OCI-LY7 (cell line): ENCODE measurements at regions not wholly inside any gene's neighbourhood (a gene's known extent, or its start where the extent isn't known, plus 50 kb on each side); places are given as distances from the start of the nearest gene placed in this dataset.

Experiments
- BruUV-seq: library from RNA; stranded (reverse); fragments of 400-500 nt; replicated peaks from 2 replicates; lab custom pipeline; 2021; lab: Mats Ljungman, UMichigan
- CTCF ChIA-PET: fragments of 300-600 bp; sonication (Branson Sonifier 250); formaldehyde crosslinking; loops from one replicate; lab custom pipeline; 2022; ENCODE audit warnings: antibody characterized with exemption; ENCODE audit not compliant: unreplicated experiment; lab: Charles Lee
- POLR2A ChIA-PET: fragments of 300-600 bp; sonication (Branson Sonifier 250); formaldehyde crosslinking; loops from one replicate; lab custom pipeline; 2022; ENCODE audit warnings: antibody characterized with exemption; lab: Charles Lee
- DNase-seq: peaks from one replicate; pipeline ENCODE4 v3.0.0-alpha.2; 2015; ENCODE audit warnings: low spot score
- H2AFZ ChIP-seq: fragments of 200-600 bp; sonication (generic), shearing (Covaris generic); 2 replicates; pipeline ENCODE4 v1.6.1; 2014; ENCODE audit warnings: mild to moderate bottlenecking, antibody characterized with exemption, low read length, moderate library complexity
- H3K27ac ChIP-seq: fragments of 200-600 bp; sonication (generic); 2 replicates; pipeline ENCODE4 v1.5.1; 2014; ENCODE audit warnings: mixed run types, low read depth, mild to moderate bottlenecking, moderate library complexity, low read length, inconsistent platforms; ENCODE audit not compliant: poor library complexity, severe bottlenecking
- H3K36me3 ChIP-seq: fragments of 200-600 bp; sonication (generic); 2 replicates; pipeline ENCODE4 v1.6.1; 2014; ENCODE audit warnings: mild to moderate bottlenecking, antibody characterized with exemption, low read length, moderate library complexity, mixed read lengths; ENCODE audit not compliant: insufficient read depth
- H3K4me1 ChIP-seq: fragments of 200-600 bp; sonication (generic); 2 replicates; pipeline ENCODE4 v1.5.1; 2014; ENCODE audit warnings: mild to moderate bottlenecking, low read length; ENCODE audit not compliant: insufficient read depth, poor library complexity, severe bottlenecking
- H3K4me2 ChIP-seq: fragments of 200-600 bp; sonication (generic); 2 replicates; pipeline ENCODE4 v1.6.1; 2014; ENCODE audit warnings: mild to moderate bottlenecking, low read length
- H3K4me3 ChIP-seq: fragments of 200-600 bp; sonication (generic); 2 replicates; pipeline ENCODE4 v1.5.1; 2014; ENCODE audit warnings: mild to moderate bottlenecking, low read depth, low read length; ENCODE audit not compliant: poor library complexity, severe bottlenecking
- H3K79me2 ChIP-seq: fragments of 200-600 bp; sonication (generic); 2 replicates; pipeline ENCODE4 v1.6.1; 2016; ENCODE audit warnings: low read depth, mild to moderate bottlenecking, low read length, moderate library complexity, mixed read lengths; ENCODE audit not compliant: insufficient read depth
- H3K9me2 ChIP-seq: fragments of 200-600 bp; sonication (generic); 2 replicates; pipeline ENCODE4 v1.6.1; 2016; ENCODE audit warnings: mild to moderate bottlenecking, low read length, mixed read lengths; ENCODE audit not compliant: insufficient read depth
- H3K9me3 ChIP-seq: fragments of 200-600 bp; sonication (generic); 2 replicates; pipeline ENCODE4 v1.6.1; 2014; ENCODE audit warnings: mild to moderate bottlenecking, mixed run types, low read length, mixed read lengths
- H4K20me1 ChIP-seq: fragments of 200-600 bp; sonication (generic); 2 replicates; pipeline ENCODE4 v1.6.1; 2014; ENCODE audit warnings: mild to moderate bottlenecking, antibody characterized with exemption, low read length, moderate library complexity, mixed read lengths; ENCODE audit not compliant: insufficient read depth
- CTCF ChIP-seq: fragments of 200-600 bp; sonication (generic); conservative IDR thresholded peaks from 2 replicates; pipeline ENCODE4 v1.5.1; 2014; ENCODE audit warnings: mild to moderate bottlenecking, antibody characterized with exemption, low read length, moderate library complexity, mixed read lengths
- EZH2phosphoT487 ChIP-seq: fragments of 200-600 bp; sonication (generic); IDR thresholded peaks from 2 replicates; pipeline ENCODE4 v1.6.1; 2018; ENCODE audit warnings: low read depth, borderline replicate concordance, mild to moderate bottlenecking, mixed run types, antibody characterized with exemption, low read length, moderate library complexity, mixed read lengths
- intact Hi-C: fragments of 100-400 bp; cut with micrococcal nuclease; formaldehyde crosslinking; loops from one replicate; pipeline ENCODE4 v1.10.0; 2022; ENCODE audit not compliant: unreplicated experiment

GRCh38 chr1:229950908-229951307 lies 116.1 kb upstream of the GALNT2 start:
- H3K9me2 ChIP-seq = no peaks in the 10 kb centered on the region
- intact Hi-C loops = no loop called here
- no peaks in the 10 kb centered on the region for H3K36me3 ChIP-seq
- no peak overlapping the region for H3K4me3 ChIP-seq
- H3K9me3 ChIP-seq = no peaks in the 10 kb centered on the region
- H3K4me1 ChIP-seq = no peaks in the 10 kb centered on the region
- no peak for TF ChIP-seq EZH2phosphoT487
- TF ChIP-seq CTCF = no peak
- H2AFZ ChIP-seq = no peak overlapping the region
- CTCF ChIA-PET = no interaction called here
- no peak overlapping the region for H3K4me2 ChIP-seq
- H3K79me2 ChIP-seq = no peaks in the 10 kb centered on the region
- no TSS peak for BruUV-seq
- DNase-seq = no peak
- POLR2A ChIA-PET = no interaction called here
- H3K27ac ChIP-seq = no peak overlapping the region
- H4K20me1 ChIP-seq = no peaks in the 10 kb centered on the region

- no peaks in the 10 kb centered on the region for H3K9me3 ChIP-seq
- ChIA-PET CTCF (no interaction called here), POLR2A (no interaction called here)
- H3K27ac ChIP-seq = no peak overlapping the region
- no peak for DNase-seq
- TF ChIP-seq CTCF = no peak
- no peak overlapping the region for H3K4me2 ChIP-seq
- no peaks in the 10 kb centered on the region for H3K36me3 ChIP-seq
- H3K4me1 ChIP-seq = no peaks in the 10 kb centered on the region
- H3K79me2 ChIP-seq = no peaks in the 10 kb centered on the region
- no peak overlapping the region for H3K4me3 ChIP-seq
- H2AFZ ChIP-seq = no peak overlapping the region
- intact Hi-C loops = no loop called here
- no peaks in the 10 kb centered on the region for H3K9me2 ChIP-seq
- no peaks in the 10 kb centered on the region for H4K20me1 ChIP-seq
- no TSS peak for BruUV-seq
These were observed 115.0 kb upstream of the GALNT2 start for GRCh38 chr1:229951856-229952534.

GRCh38 chr1:229952670-229953520 lies 114.1 kb upstream of the GALNT2 start:
- H3K9me2 ChIP-seq = no peaks in the 10 kb centered on the region
- H3K36me3 ChIP-seq = no peaks in the 10 kb centered on the region
- POLR2A ChIA-PET = interaction anchor here (0.6 kb wide), 2 partner anchors 113 to 423 kb away, joined by 4 read pairs; no protein-coding TSS in a partner anchor
- BruUV-seq = no TSS peak
- no peak overlapping the region for H2AFZ ChIP-seq
- no peak for DNase-seq
- no peak overlapping the region for H3K4me3 ChIP-seq
- H3K4me2 ChIP-seq = no peak overlapping the region
- intact Hi-C loops = no loop called here
- no peaks in the 10 kb centered on the region for H3K4me1 ChIP-seq
- H3K9me3 ChIP-seq = no peaks in the 10 kb centered on the region
- H4K20me1 ChIP-seq = no peaks in the 10 kb centered on the region
- H3K79me2 ChIP-seq = no peaks in the 10 kb centered on the region
- CTCF ChIA-PET = no interaction called here
- TF ChIP-seq EZH2phosphoT487 = no peak
- no peak for TF ChIP-seq CTCF
- no peak overlapping the region for H3K27ac ChIP-seq
